ENCODE measurements at regions not wholly inside any gene's neighbourhood (a gene's known extent, or its start where the extent isn't known, plus 50 kb on each side); places are given as distances from the start of the nearest gene placed in this dataset.

GRCh38 chr13:79874396-79875360 is 393.7 kb downstream of the NDFIP2 start:
- Histone ChIP-seq H3K79me2 (ENCODE audit: low read depth) (no peaks in the 10 kb centered on the region), H3K4me3 (no peak overlapping the region), H4K20me1 (ENCODE audit: insufficient read depth) (no peaks in the 10 kb centered on the region), H3F3A (ENCODE audit: insufficient read depth, low read depth) (no peaks in the 10 kb centered on the region), H3K27me3 (ENCODE audit: insufficient read depth, low read depth) (no peaks in the 10 kb centered on the region), H3K4me2 (no peak overlapping the region), H2AFZ (no peak overlapping the region), H3K4me1 (replicated peaks; ENCODE audit: insufficient read depth) (peaks cover 6% of the 10 kb centered on the region), H3K27ac (no peak overlapping the region), H3K9me2 (ENCODE audit: insufficient read depth) (no peaks in the 10 kb centered on the region), H3K9me3 (ENCODE audit: insufficient read depth, low read depth) (no peaks in the 10 kb centered on the region), H3K36me3 (ENCODE audit: low read depth) (no peaks in the 10 kb centered on the region)
- intact Hi-C loops (cut with micrococcal nuclease; ENCODE audit: unreplicated experiment), result no loop called here
- no peak for DNase-seq
- ChIA-PET CTCF (interaction anchor here (0.7 kb wide), 1 partner anchor 44 kb away, joined by 3 read pairs; no protein-coding TSS in a partner anchor), POLR2A (ENCODE audit: unreplicated experiment) (no interaction called here)
- BruUV-seq (replicated peaks), result no TSS peak
- no peak for TF ChIP-seq EZH2 (IDR thresholded peaks at IDR 0.05; ENCODE audit: low read depth)
- TF ChIP-seq CTCF (conservative IDR thresholded peaks at IDR 0.05), result no peak

GRCh38 chr13:79871594-79871993 is 390.6 kb downstream of the NDFIP2 start:
- Histone ChIP-seq H3K4me1 (replicated peaks; ENCODE audit: insufficient read depth) (peaks cover 17% of the 10 kb centered on the region), H3K27ac (no peak overlapping the region), H3K4me2 (no peak overlapping the region), H3K4me3 (no peak overlapping the region), H3K9me3 (ENCODE audit: insufficient read depth, low read depth) (no peaks in the 10 kb centered on the region), H3F3A (ENCODE audit: insufficient read depth, low read depth) (no peaks in the 10 kb centered on the region), H3K79me2 (ENCODE audit: low read depth) (no peaks in the 10 kb centered on the region), H2AFZ (no peak overlapping the region), H3K36me3 (ENCODE audit: low read depth) (no peaks in the 10 kb centered on the region), H3K27me3 (ENCODE audit: insufficient read depth, low read depth) (no peaks in the 10 kb centered on the region), H4K20me1 (ENCODE audit: insufficient read depth) (no peaks in the 10 kb centered on the region), H3K9me2 (ENCODE audit: insufficient read depth) (no peaks in the 10 kb centered on the region)
- ChIA-PET POLR2A (ENCODE audit: unreplicated experiment) (no interaction called here), CTCF (no interaction called here)
- BruUV-seq (replicated peaks), result no TSS peak
- TF ChIP-seq EZH2 (IDR thresholded peaks at IDR 0.05; ENCODE audit: low read depth) (no peak), CTCF (conservative IDR thresholded peaks at IDR 0.05) (no peak)
- DNase-seq, result no peak
- intact Hi-C loops (cut with micrococcal nuclease; ENCODE audit: unreplicated experiment), result no loop called here

DNA sequence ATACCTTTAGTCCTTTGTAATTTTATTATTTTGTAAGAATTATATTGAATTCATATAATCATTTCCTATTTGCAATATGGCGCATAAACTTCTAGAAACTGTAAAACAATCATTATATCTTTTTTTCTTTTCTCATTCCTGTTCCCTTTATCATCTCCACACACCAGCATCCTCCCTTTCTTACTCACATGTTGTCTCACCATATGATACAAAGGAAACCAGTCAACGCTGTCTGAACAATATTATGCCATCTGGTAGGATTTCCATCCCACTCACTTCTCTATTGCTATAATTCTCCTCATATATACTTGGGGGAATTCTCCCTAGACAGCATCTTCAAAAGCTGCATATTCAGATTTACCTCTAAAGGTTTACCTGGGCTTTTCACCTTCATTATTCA is 389.8 kb downstream of the NDFIP2 start:
- no peak for TF ChIP-seq CTCF (conservative IDR thresholded peaks at IDR 0.05)
- TF ChIP-seq EZH2 (IDR thresholded peaks at IDR 0.05; ENCODE audit: low read depth), result no peak
- POLR2A ChIA-PET (ENCODE audit: unreplicated experiment), result no interaction called here
- Histone ChIP-seq H4K20me1 (ENCODE audit: insufficient read depth) (no peaks in the 10 kb centered on the region), H3K79me2 (ENCODE audit: low read depth) (no peaks in the 10 kb centered on the region), H3K9me2 (ENCODE audit: insufficient read depth) (no peaks in the 10 kb centered on the region), H3K27ac (no peak overlapping the region), H3F3A (ENCODE audit: insufficient read depth, low read depth) (no peaks in the 10 kb centered on the region), H3K27me3 (ENCODE audit: insufficient read depth, low read depth) (no peaks in the 10 kb centered on the region), H3K4me2 (no peak overlapping the region), H3K9me3 (ENCODE audit: insufficient read depth, low read depth) (no peaks in the 10 kb centered on the region), H3K36me3 (ENCODE audit: low read depth) (no peaks in the 10 kb centered on the region), H2AFZ (no peak overlapping the region), H3K4me3 (no peak overlapping the region), H3K4me1 (replicated peaks; ENCODE audit: insufficient read depth) (peaks cover 17% of the 10 kb centered on the region)
- CTCF ChIA-PET, result no interaction called here
- intact Hi-C loops (cut with micrococcal nuclease; ENCODE audit: unreplicated experiment), result no loop called here
- BruUV-seq (replicated peaks), result no TSS peak
- no peak for DNase-seq
